SK-N-MC (cell line): ENCODE measurements at regions not wholly inside any gene's neighbourhood (a gene's known extent, or its start where the extent isn't known, plus 50 kb on each side); places are given as distances from the start of the nearest gene placed in this dataset.

Source experiments
- EZH2 ChIP-seq: fragments of 200-600 bp; sonication (generic); IDR thresholded peaks from one replicate; pipeline ENCODE4 v1.6.1; 2017; ENCODE audit warnings: antibody characterized with exemption
- POLR2AphosphoS5 ChIP-seq: IDR thresholded peaks from 2 replicates; pipeline ENCODE4 v1.6.1; 2012; ENCODE audit warnings: mild to moderate bottlenecking, low read depth, low read length, borderline replicate concordance

- no peak for TF ChIP-seq EZH2
- no peak for TF ChIP-seq POLR2AphosphoS5
These were observed 56.9 kb upstream of the TNKS2 start for GRCh38 chr10:91741356-91741755.
